HEK293 (cell line): ENCODE measurements at regions not wholly inside any gene's neighbourhood (a gene's known extent, or its start where the extent isn't known, plus 50 kb on each side); places are given as distances from the start of the nearest gene placed in this dataset.

Experiments
- CTCF ChIA-PET: fragments of 350-600 bp; formaldehyde crosslinking; extraction: SDS; loops from one replicate; lab custom pipeline; 2021; ENCODE audit warnings: antibody characterized with exemption; lab: Yijun Ruan, JAX
- POLR2A ChIA-PET: fragments of 300-600 bp; formaldehyde crosslinking; extraction: SDS; loops from one replicate; lab custom pipeline; 2020; ENCODE audit warnings: antibody characterized with exemption, inconsistent platforms; lab: Yijun Ruan, JAX
- H3K27ac ChIP-seq: fragments of 200-500 bp; sonication (Bioruptor generic); 2 replicates; pipeline ENCODE4 v1.5.1; 2014; ENCODE audit warnings: low read depth, low read length, control low read depth, inconsistent platforms; ENCODE audit errors: extremely low read depth
- H3K36me3 ChIP-seq, 2 experiments: fragments of 200-500 bp in 1 of 2; sonication (Bioruptor generic) in 1 of 2; 1 replicate in 1 of 2; 2 replicates in 1 of 2; pipeline ENCODE4 v1.5.1; 2014 to 2017; ENCODE audit warnings: inconsistent platforms in 2 of 2, low read length in 2 of 2; ENCODE audit not compliant: control insufficient read depth in 2 of 2, insufficient read depth in 1 of 2
- H3K4me1 ChIP-seq: fragments of 200-500 bp; sonication (Bioruptor generic); 2 replicates; pipeline ENCODE4 v1.5.1; 2014; ENCODE audit warnings: mild to moderate bottlenecking, low read length, inconsistent platforms; ENCODE audit not compliant: control insufficient read depth, insufficient read depth
- H3K4me3 ChIP-seq: 2 replicates; pipeline ENCODE4 v1.5.1; 2011; ENCODE audit warnings: low read depth, mild to moderate bottlenecking, control low read depth, low read length, moderate library complexity
- H3K9me3 ChIP-seq: fragments of 200-500 bp; sonication (Bioruptor generic); 2 replicates; pipeline ENCODE4 v1.5.1; 2014; ENCODE audit warnings: low read depth, low read length, inconsistent platforms; ENCODE audit not compliant: control insufficient read depth, insufficient read depth
- EGR2 ChIP-seq: fragments of 450-650 bp; formaldehyde crosslinking; IDR thresholded peaks from 2 replicates; pipeline ENCODE4 v1.5.1; 2016; ENCODE audit warnings: low read depth, missing biosample characterization, missing genetic modification characterization
- GFI1B ChIP-seq: fragments of 450-650 bp; formaldehyde crosslinking; IDR thresholded peaks from 2 replicates; pipeline ENCODE4 v1.5.1; 2016; ENCODE audit warnings: missing biosample characterization, missing genetic modification characterization
- KLF8 ChIP-seq: fragments of 450-650 bp; formaldehyde crosslinking; IDR thresholded peaks from 2 replicates; pipeline ENCODE4 v1.5.1; 2016; ENCODE audit warnings: missing biosample characterization, missing genetic modification characterization
- PATZ1 ChIP-seq: fragments of 450-650 bp; formaldehyde crosslinking; IDR thresholded peaks from 2 replicates; pipeline ENCODE4 v1.5.1; 2016; ENCODE audit warnings: missing biosample characterization, missing genetic modification characterization
- SP3 ChIP-seq: fragments of 450-650 bp; formaldehyde crosslinking; IDR thresholded peaks from 2 replicates; pipeline ENCODE4 v1.5.1; 2016; ENCODE audit warnings: missing biosample characterization, missing genetic modification characterization
- ZFP3 ChIP-seq: fragments of 450-650 bp; formaldehyde crosslinking; IDR thresholded peaks from 2 replicates; pipeline ENCODE4 v1.5.1; 2016; ENCODE audit warnings: low read depth, missing biosample characterization, missing genetic modification characterization
- ZNF121 ChIP-seq: fragments of 450-650 bp; formaldehyde crosslinking; IDR thresholded peaks from 2 replicates; pipeline ENCODE4 v1.5.1; 2016; ENCODE audit warnings: missing biosample characterization, missing genetic modification characterization
- ZNF140 ChIP-seq: fragments of 450-650 bp; formaldehyde crosslinking; IDR thresholded peaks from 2 replicates; pipeline ENCODE4 v1.5.1; 2016; ENCODE audit warnings: missing biosample characterization, missing genetic modification characterization
- ZNF223 ChIP-seq: fragments of 450-650 bp; formaldehyde crosslinking; IDR thresholded peaks from 2 replicates; pipeline ENCODE4 v1.5.1; 2016; ENCODE audit warnings: missing biosample characterization, missing genetic modification characterization
- ZNF23 ChIP-seq: fragments of 450-650 bp; formaldehyde crosslinking; IDR thresholded peaks from 2 replicates; pipeline ENCODE4 v1.5.1; 2016; ENCODE audit warnings: missing biosample characterization, missing genetic modification characterization, borderline replicate concordance
- ZNF239 ChIP-seq: fragments of 450-650 bp; formaldehyde crosslinking; IDR thresholded peaks from 2 replicates; pipeline ENCODE4 v1.5.1; 2016; ENCODE audit warnings: missing biosample characterization, missing genetic modification characterization
- ZNF341 ChIP-seq: fragments of 450-650 bp; formaldehyde crosslinking; IDR thresholded peaks from 2 replicates; pipeline ENCODE4; 2016; ENCODE audit warnings: low read depth, missing biosample characterization, missing genetic modification characterization
- ZNF488 ChIP-seq: fragments of 450-650 bp; formaldehyde crosslinking; IDR thresholded peaks from 2 replicates; pipeline ENCODE4 v1.5.1; 2016; ENCODE audit warnings: missing biosample characterization, missing genetic modification characterization
- ZNF548 ChIP-seq: fragments of 450-650 bp; formaldehyde crosslinking; IDR thresholded peaks from 2 replicates; pipeline ENCODE4 v1.5.1; 2016; ENCODE audit warnings: missing biosample characterization, missing genetic modification characterization
- ZNF571 ChIP-seq: fragments of 450-650 bp; formaldehyde crosslinking; IDR thresholded peaks from 2 replicates; pipeline ENCODE4 v1.5.0; 2017; ENCODE audit warnings: missing biosample characterization, missing genetic modification characterization
- ZNF645 ChIP-seq: fragments of 450-650 bp; formaldehyde crosslinking; IDR thresholded peaks from 2 replicates; pipeline ENCODE4; 2016; ENCODE audit warnings: missing biosample characterization, missing genetic modification characterization
- ZNF670 ChIP-seq: fragments of 450-650 bp; formaldehyde crosslinking; IDR thresholded peaks from 2 replicates; pipeline ENCODE4 v1.5.1; 2016; ENCODE audit warnings: missing biosample characterization, missing genetic modification characterization, low read depth
- ZNF677 ChIP-seq: fragments of 450-650 bp; IDR thresholded peaks from 2 replicates; pipeline ENCODE4 v1.5.0; 2018; ENCODE audit warnings: missing biosample characterization, mild to moderate bottlenecking, missing genetic modification characterization, moderate library complexity
- ZNF692 ChIP-seq: fragments of 450-650 bp; formaldehyde crosslinking; IDR thresholded peaks from 2 replicates; pipeline ENCODE4 v1.5.1; 2016; ENCODE audit warnings: missing biosample characterization, missing genetic modification characterization
- ZNF747 ChIP-seq: fragments of 450-650 bp; formaldehyde crosslinking; IDR thresholded peaks from 2 replicates; pipeline ENCODE4 v1.5.1; 2016; ENCODE audit warnings: missing biosample characterization, missing genetic modification characterization
- ZNF76 ChIP-seq: fragments of 450-650 bp; formaldehyde crosslinking; IDR thresholded peaks from 2 replicates; pipeline ENCODE4; 2016; ENCODE audit warnings: low read depth, missing biosample characterization, missing genetic modification characterization, borderline replicate concordance
- ZNF768 ChIP-seq: fragments of 450-650 bp; formaldehyde crosslinking; IDR thresholded peaks from 2 replicates; pipeline ENCODE4 v1.5.1; 2018; ENCODE audit warnings: missing biosample characterization, mild to moderate bottlenecking, missing genetic modification characterization
- ZNF830 ChIP-seq: fragments of 450-650 bp; IDR thresholded peaks from 2 replicates; pipeline ENCODE4 v1.5.0; 2018; ENCODE audit warnings: missing biosample characterization, missing genetic modification characterization, low read depth, mild to moderate bottlenecking, moderate library complexity
- ZSCAN4 ChIP-seq: fragments of 450-650 bp; formaldehyde crosslinking; IDR thresholded peaks from 2 replicates; pipeline ENCODE4 v1.5.1; 2017; ENCODE audit warnings: missing biosample characterization, missing genetic modification characterization

- H3K4me3 ChIP-seq: no peak overlapping the region
- H3K9me3 ChIP-seq: no peaks in the 10 kb centered on the region
- no peak for TF ChIP-seq ZNF670 (tag by site-specific recombination)
- TF ChIP-seq ZNF140 (tag by site-specific recombination): no peak
- TF ChIP-seq ZNF121 (tag by site-specific recombination): no peak
- no peak for TF ChIP-seq ZSCAN4 (tag by site-specific recombination)
- TF ChIP-seq ZNF239 (tag by site-specific recombination): no peak
- TF ChIP-seq ZNF23 (tag by site-specific recombination): no peak
- no peak overlapping the region for H3K27ac ChIP-seq
- ChIA-PET POLR2A (no interaction called here), CTCF (no interaction called here)
- no peaks in the 10 kb centered on the region for H3K4me1 ChIP-seq
- H3K36me3 ChIP-seq: no peaks in the 10 kb centered on the region
Measured at GRCh38 chr4:123996718-123997510, 600.3 kb downstream of the SPRY1 start.

- CTCF ChIA-PET: no interaction called here
- Histone ChIP-seq H3K4me3 (no peak overlapping the region), H3K36me3 (no peaks in the 10 kb centered on the region)
- TF ChIP-seq EGR2 (tag by site-specific recombination) (no peak), PATZ1 (tag by site-specific recombination) (no peak), GFI1B (tag by site-specific recombination) (no peak), ZNF548 (tag by site-specific recombination) (peak; percentile 49; the same call in 1 of the 2 replicates), ZNF747 (tag by site-specific recombination) (no peak)
- TF ChIP-seq, all 188 proteins: peak for 1
- H3K27ac ChIP-seq: no peak overlapping the region
- H3K4me1 ChIP-seq: no peaks in the 10 kb centered on the region
- POLR2A ChIA-PET: no interaction called here
- no peaks in the 10 kb centered on the region for H3K9me3 ChIP-seq
Measured at GRCh38 chr4:123997776-123998449, 601.3 kb downstream of the SPRY1 start.

GRCh38 chr4:124000233-124000632 is 603.6 kb downstream of the SPRY1 start:
- CTCF ChIA-PET: interaction anchor here (0.6 kb wide), 1 partner anchor 1293 kb away, joined by 3 read pairs; no protein-coding TSS in a partner anchor
- POLR2A ChIA-PET: no interaction called here
- TF ChIP-seq KLF8 (tag by site-specific recombination) (no peak), ZFP3 (tag by site-specific recombination) (no peak), ZNF571 (no peak), ZNF677 (tag by site-specific recombination) (no peak), ZNF645 (tag by site-specific recombination) (no peak), ZNF768 (tag by site-specific recombination) (no peak), ZNF341 (no peak), ZNF488 (no peak), ZNF76 (no peak), ZNF830 (tag by site-specific recombination) (no peak), ZNF692 (tag by site-specific recombination) (no peak), ZNF223 (tag by site-specific recombination) (no peak), SP3 (no peak)

More at GRCh38 chr4:124000233-124000632, 603.6 kb downstream of the SPRY1 start:
- H3K4me3 ChIP-seq: no peak overlapping the region
- no peaks in the 10 kb centered on the region for H3K9me3 ChIP-seq
- no peaks in the 10 kb centered on the region for H3K36me3 ChIP-seq
- H3K4me1 ChIP-seq: no peaks in the 10 kb centered on the region
- H3K27ac ChIP-seq: no peak overlapping the region
